ENCODE measurements at regions not wholly inside any gene's neighbourhood (a gene's known extent, or its start where the extent isn't known, plus 50 kb on each side); places are given as distances from the start of the nearest gene placed in this dataset.

DNA sequence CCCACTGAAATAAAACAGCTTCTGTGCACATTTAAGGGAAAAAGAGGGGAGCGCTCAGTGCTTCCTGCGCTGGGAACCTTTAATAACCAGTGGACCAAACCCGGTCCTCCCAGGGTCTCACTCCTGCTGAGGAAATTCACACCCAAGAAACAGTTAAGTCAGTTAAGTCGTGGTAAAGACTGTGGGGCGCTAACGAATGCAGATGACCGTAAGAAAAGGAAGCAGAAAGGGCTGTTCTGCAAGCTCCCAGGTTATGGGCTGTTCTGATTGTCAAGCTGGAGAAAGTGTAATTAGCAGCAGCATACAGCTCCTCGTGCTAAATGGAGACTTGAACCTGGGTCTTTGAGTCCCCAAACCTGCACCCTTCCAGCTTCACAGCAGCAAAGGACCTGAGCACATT, 536.6 kb downstream of the NPHP4 start:
- TF ChIP-seq, protein P1, sequence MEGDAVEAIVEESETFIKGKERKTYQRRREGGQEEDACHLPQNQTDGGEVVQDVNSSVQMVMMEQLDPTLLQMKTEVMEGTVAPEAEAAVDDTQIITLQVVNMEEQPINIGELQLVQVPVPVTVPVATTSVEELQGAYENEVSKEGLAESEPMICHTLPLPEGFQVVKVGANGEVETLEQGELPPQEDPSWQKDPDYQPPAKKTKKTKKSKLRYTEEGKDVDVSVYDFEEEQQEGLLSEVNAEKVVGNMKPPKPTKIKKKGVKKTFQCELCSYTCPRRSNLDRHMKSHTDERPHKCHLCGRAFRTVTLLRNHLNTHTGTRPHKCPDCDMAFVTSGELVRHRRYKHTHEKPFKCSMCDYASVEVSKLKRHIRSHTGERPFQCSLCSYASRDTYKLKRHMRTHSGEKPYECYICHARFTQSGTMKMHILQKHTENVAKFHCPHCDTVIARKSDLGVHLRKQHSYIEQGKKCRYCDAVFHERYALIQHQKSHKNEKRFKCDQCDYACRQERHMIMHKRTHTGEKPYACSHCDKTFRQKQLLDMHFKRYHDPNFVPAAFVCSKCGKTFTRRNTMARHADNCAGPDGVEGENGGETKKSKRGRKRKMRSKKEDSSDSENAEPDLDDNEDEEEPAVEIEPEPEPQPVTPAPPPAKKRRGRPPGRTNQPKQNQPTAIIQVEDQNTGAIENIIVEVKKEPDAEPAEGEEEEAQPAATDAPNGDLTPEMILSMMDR (conservative IDR thresholded peaks at IDR 0.05; ENCODE audit: low read depth in 2 of 2) = no peak
- TF ChIP-seq, protein P2, sequence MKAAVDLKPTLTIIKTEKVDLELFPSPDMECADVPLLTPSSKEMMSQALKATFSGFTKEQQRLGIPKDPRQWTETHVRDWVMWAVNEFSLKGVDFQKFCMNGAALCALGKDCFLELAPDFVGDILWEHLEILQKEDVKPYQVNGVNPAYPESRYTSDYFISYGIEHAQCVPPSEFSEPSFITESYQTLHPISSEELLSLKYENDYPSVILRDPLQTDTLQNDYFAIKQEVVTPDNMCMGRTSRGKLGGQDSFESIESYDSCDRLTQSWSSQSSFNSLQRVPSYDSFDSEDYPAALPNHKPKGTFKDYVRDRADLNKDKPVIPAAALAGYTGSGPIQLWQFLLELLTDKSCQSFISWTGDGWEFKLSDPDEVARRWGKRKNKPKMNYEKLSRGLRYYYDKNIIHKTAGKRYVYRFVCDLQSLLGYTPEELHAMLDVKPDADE (IDR thresholded peaks at IDR 0.05) = no peak
- TF ChIP-seq, protein P3, sequence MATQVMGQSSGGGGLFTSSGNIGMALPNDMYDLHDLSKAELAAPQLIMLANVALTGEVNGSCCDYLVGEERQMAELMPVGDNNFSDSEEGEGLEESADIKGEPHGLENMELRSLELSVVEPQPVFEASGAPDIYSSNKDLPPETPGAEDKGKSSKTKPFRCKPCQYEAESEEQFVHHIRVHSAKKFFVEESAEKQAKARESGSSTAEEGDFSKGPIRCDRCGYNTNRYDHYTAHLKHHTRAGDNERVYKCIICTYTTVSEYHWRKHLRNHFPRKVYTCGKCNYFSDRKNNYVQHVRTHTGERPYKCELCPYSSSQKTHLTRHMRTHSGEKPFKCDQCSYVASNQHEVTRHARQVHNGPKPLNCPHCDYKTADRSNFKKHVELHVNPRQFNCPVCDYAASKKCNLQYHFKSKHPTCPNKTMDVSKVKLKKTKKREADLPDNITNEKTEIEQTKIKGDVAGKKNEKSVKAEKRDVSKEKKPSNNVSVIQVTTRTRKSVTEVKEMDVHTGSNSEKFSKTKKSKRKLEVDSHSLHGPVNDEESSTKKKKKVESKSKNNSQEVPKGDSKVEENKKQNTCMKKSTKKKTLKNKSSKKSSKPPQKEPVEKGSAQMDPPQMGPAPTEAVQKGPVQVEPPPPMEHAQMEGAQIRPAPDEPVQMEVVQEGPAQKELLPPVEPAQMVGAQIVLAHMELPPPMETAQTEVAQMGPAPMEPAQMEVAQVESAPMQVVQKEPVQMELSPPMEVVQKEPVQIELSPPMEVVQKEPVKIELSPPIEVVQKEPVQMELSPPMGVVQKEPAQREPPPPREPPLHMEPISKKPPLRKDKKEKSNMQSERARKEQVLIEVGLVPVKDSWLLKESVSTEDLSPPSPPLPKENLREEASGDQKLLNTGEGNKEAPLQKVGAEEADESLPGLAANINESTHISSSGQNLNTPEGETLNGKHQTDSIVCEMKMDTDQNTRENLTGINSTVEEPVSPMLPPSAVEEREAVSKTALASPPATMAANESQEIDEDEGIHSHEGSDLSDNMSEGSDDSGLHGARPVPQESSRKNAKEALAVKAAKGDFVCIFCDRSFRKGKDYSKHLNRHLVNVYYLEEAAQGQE (IDR thresholded peaks at IDR 0.05; ENCODE audit: unreplicated experiment) = no peak
- TF ChIP-seq ZNF114 (CRISPR knock-in tag; IDR thresholded peaks at IDR 0.05) (no peak), POLR2AphosphoS5 (IDR thresholded peaks at IDR 0.05; ENCODE audit: low read depth) (no peak), EZH2 (IDR thresholded peaks at IDR 0.05; ENCODE audit: low read depth, unreplicated experiment) (no peak), EZH2phosphoT487 (IDR thresholded peaks at IDR 0.05; ENCODE audit: unreplicated experiment) (no peak), JUNB (IDR thresholded peaks at IDR 0.05; ENCODE audit: unreplicated experiment) (no peak)
- TF ChIP-seq, protein P4, sequence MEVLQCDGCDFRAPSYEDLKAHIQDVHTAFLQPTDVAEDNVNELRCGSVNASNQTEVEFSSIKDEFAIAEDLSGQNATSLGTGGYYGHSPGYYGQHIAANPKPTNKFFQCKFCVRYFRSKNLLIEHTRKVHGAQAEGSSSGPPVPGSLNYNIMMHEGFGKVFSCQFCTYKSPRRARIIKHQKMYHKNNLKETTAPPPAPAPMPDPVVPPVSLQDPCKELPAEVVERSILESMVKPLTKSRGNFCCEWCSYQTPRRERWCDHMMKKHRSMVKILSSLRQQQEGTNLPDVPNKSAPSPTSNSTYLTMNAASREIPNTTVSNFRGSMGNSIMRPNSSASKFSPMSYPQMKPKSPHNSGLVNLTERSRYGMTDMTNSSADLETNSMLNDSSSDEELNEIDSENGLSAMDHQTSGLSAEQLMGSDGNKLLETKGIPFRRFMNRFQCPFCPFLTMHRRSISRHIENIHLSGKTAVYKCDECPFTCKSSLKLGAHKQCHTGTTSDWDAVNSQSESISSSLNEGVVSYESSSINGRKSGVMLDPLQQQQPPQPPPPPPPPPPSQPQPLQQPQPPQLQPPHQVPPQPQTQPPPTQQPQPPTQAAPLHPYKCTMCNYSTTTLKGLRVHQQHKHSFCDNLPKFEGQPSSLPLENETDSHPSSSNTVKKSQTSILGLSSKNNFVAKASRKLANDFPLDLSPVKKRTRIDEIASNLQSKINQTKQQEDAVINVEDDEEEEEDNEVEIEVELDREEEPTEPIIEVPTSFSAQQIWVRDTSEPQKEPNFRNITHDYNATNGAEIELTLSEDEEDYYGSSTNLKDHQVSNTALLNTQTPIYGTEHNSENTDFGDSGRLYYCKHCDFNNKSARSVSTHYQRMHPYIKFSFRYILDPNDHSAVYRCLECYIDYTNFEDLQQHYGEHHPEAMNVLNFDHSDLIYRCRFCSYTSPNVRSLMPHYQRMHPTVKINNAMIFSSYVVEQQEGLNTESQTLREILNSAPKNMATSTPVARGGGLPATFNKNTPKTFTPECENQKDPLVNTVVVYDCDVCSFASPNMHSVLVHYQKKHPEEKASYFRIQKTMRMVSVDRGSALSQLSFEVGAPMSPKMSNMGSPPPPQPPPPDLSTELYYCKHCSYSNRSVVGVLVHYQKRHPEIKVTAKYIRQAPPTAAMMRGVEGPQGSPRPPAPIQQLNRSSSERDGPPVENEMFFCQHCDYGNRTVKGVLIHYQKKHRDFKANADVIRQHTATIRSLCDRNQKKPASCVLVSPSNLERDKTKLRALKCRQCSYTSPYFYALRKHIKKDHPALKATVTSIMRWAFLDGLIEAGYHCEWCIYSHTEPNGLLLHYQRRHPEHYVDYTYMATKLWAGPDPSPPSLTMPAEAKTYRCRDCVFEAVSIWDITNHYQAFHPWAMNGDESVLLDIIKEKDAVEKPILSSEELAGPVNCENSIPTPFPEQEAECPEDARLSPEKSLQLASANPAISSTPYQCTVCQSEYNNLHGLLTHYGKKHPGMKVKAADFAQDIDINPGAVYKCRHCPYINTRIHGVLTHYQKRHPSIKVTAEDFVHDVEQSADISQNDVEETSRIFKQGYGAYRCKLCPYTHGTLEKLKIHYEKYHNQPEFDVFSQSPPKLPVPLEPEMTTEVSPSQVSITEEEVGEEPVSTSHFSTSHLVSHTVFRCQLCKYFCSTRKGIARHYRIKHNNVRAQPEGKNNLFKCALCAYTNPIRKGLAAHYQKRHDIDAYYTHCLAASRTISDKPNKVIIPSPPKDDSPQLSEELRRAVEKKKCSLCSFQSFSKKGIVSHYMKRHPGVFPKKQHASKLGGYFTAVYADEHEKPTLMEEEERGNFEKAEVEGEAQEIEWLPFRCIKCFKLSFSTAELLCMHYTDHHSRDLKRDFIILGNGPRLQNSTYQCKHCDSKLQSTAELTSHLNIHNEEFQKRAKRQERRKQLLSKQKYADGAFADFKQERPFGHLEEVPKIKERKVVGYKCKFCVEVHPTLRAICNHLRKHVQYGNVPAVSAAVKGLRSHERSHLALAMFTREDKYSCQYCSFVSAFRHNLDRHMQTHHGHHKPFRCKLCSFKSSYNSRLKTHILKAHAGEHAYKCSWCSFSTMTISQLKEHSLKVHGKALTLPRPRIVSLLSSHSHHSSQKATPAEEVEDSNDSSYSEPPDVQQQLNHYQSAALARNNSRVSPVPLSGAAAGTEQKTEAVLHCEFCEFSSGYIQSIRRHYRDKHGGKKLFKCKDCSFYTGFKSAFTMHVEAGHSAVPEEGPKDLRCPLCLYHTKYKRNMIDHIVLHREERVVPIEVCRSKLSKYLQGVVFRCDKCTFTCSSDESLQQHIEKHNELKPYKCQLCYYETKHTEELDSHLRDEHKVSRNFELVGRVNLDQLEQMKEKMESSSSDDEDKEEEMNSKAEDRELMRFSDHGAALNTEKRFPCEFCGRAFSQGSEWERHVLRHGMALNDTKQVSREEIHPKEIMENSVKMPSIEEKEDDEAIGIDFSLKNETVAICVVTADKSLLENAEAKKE (CRISPR knock-in tag; IDR thresholded peaks at IDR 0.05) = no peak
